Activated CD8-positive, alpha-beta memory T cell treated with anti-CD3 and anti-CD28 coated beads, Interleukin-2, amount 50 U/mL, for 4 hours (primary cell): ENCODE measurements at regions not wholly inside any gene's neighbourhood (a gene's known extent, or its start where the extent isn't known, plus 50 kb on each side); places are given as distances from the start of the nearest gene placed in this dataset.

ENCODE experiments used
- DNase-seq: peaks from one replicate; pipeline ENCODE4 v3.0.0-alpha.2; 2020

DNA sequence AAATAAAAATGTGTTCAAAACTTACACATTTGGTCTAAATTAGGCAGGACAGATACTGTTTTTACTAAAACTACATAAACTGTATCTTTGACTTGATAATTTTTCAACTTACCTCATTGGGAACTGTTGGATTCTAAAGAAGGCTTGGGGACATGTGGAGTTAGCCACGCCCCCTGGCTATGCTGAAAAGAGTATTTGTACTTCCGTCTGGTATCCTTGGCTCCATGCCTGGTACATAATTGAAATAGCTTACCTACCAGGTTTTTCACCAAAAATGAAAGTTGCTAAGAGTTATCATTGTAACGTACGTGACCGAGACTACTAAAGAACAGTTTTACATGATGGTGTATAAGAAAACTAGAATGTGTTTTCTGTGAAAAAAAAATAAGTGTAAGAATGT is 604.8 kb upstream of the IGFBP3 start:
- DNase-seq: no peak

DNA sequence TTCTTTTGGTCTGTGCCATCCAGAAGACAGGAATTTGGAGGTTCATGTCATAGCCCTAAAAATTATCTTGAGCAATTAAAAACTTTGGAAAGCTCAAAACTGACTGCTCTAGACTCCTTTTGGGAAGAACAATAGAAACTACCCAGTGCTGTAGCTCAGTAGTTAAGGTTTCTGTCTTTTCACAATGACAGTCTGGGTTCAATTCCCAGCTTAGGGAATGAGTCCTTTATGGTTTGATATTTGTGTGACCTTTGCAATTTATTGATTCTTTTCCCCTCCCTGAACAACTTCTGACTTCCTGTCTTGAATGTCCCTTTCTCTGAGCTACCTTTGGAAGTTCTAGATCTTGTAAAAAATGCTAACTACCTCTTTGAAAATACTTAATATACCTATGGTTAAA is 603.3 kb upstream of the IGFBP3 start:
- DNase-seq: no peak

DNA sequence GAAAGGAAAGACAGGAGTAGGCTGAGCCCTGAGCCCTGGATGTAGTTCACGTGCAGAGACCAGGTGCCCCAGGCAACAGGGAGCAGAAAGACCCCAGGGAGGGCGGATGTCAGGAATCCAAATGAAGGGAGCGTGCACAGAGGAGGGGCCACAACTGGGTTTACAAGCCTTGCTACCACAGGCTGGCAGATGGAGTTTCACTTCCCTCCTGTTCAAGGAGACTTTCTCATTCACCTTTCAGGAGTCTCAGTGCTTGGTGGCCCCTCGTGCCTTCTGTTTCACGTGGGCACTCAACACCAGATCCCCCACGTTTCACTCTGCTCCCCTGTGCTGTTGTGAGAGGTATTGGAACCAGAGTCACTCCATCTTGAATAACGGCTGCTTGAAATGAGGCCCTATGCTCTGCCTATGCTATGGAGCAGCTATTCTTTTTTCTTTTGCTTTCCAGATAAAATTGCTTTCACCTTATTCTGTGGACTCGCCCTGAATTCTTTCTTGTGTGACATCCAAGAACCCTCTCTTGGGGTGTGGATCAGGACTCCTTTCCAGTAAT is 601.4 kb upstream of the IGFBP3 start:
- no peak for DNase-seq

DNA sequence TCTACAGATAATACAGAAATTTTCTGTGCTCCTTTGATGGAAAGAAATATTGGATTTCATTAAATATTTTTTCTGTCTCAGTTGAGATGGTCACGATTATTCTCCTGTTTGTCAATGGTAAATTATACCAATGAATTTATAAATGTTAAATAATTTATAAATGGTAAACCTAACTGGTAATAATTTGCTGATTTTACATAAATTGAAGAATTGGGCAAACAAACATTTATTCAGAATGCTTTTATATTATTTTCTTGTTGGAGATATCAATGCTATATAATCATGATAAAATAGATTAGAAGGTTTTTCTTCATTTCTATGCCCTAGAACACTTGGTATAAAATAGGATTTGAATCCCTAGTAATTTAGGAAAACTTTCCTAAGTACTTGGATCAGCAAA is 597.6 kb upstream of the IGFBP3 start:
- no peak for DNase-seq

DNA sequence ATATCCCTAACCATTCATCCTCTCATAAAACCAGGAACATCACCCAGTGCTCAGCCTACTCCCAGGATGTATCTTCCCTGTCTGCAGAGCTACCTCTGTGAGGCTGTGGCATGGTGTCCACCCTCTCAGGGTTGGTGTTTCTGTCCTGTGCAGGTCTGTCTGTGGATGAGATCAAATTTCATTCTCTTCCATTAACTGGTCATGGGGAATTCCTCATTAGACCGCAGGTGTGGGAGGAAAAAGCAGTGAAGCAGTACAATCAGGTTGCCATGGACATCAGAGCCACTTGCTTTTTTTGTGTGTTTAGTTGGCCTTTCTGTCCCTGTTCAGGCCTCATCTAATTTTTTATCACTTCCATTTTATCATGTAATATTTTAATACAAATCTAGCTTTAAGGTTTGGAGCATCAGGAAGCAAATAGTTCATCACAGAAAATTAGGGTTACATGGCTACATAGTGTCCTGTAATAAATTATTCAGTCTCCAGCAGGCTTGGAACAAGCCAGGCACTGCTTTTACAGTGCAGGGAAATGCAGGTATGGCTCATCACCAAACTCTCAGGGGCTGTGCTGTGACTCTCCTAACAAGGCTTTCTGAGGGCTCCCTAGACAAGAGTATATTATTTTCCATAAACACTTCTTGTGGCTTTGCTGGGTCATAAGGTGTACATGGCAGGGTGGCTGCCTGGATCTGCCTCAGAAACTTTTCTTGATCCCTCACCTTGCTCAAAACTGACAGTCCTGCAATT is 594.9 kb upstream of the IGFBP3 start:
- no peak for DNase-seq

DNA sequence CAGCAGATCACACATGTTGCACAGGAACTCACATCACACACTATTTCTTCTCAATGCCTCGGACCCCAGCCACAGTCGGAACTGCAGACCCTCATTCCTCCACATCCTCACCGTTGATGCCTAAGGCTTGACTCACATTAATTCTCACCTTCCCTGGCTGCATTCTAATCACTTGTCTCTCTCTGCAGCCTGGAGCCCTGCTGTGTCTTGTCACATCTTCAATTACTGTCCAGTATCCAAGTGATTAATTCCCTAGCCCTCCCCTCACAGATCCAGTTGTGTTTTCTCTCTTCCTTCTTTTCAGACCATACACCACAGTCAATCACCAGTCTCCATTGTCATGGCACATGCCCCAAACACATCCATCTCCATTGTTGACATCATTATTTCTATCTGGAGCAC is 592.4 kb upstream of the IGFBP3 start:
- no peak for DNase-seq

DNA sequence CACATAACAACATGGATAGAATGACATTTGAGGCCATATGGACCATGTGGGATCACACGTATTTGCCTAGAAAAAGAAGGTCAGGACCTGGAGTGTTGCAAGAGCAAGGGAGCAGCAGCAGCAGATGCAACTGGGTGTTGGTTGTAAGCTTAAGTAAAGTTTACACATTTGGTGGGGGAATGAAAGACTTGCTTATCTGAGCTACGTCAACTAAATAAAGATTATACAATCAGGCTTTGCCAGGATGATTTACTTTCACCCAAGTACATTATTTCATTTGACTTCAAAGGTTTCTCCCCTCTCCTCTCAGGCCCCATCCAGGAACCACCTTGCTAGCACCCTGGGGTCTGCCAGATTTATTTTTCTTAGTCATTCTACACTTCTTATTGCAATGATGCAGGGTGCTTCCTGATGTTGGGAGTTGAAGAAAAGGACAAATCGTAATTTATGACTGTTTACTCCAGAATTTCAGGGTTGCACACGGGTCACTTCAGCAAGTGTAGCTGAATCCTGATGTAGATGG is 591.9 kb upstream of the IGFBP3 start:
- no peak for DNase-seq

DNA sequence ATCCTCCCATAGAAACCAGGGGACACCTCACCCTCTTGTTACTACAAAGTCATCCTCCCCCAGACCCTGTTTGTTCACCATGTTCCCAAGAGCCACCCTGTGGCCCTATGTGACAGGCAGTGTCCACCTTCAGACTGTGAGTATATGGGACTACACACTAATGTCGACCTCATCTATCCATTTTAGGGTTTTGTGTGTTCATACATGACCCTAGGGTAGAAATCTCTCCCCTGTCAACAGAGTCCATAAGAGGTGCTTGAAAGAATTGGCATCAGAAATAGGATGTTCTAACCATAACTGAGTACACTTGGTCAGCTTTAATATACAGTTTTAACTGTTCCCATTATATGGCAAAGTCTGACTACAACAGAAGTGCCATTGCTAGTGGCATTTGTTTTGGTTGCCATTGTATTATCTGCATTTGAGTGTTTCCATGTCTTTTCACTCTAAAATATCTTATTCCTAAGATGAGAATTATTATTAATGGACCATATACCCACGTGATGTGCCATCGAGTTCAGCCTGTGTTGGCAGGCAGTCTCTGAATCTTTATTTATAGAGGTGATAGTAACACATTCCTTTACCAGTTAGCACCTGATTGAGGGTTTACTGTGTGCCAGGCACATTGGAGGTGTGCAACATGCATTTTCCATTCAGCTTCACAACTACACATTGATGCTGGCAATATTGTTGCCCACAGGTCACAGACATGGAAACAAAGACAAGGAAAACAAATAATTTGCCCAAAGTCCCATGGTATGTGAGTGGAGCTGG is 590.6 kb upstream of the IGFBP3 start:
- DNase-seq: no peak

DNA sequence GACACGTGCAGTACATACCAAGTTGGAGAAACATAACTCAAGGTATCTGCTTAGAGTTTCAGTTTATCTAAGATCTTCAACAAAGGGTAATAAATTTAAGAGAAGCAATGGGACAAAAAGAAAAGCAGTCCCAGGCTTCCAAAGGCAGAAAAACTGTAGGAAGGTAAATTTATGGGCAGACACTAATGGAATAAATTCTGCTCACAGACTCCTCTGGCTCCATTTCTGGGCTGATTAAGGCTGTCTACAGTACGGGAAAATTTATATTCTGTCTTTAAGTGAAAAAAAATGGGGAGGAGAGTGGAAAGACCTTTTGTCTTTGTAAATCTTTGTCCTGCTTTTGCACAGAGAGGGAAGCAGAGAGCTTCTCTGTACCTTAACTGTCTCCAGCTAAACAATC is 587.5 kb upstream of the IGFBP3 start:
- DNase-seq: no peak

DNA sequence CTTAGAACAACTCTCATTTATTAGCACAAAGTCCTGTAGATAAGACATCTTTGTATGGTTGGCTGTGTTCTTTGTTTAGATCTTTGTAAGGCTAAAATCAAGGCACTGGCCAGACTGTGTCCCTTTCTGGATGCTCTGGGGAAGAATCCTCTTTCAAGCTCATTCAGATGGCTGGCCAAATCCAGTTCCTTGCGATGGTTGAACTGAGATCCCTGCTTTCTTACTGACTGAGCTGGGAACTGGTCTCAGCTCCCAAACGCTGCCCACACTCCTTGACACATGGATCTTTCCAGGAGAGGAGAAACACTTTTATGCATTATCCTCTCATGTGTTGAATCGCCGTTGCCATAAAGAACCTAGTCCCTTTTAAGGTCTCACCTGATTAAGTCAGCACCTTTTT is 586.5 kb upstream of the IGFBP3 start:
- no peak for DNase-seq

DNA sequence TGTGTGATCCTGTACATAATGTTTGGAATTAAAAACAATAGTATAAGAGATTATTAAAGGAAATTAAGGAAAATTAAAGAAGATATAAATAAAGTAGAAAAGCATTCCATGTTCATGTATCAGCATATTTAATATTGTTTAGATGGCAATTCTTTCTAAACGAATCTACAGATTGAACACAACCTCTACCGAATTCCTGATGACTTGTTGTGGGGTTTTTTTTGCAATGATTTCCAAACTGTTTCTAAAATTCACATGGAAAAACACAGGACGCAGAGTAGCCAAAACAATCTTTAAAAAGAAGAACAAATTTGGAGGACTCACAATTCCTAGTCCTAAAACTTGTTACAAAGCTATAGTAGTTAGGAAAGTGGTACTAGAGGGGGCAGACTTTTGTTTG is 573.4 kb upstream of the IGFBP3 start:
- DNase-seq: no peak

DNA sequence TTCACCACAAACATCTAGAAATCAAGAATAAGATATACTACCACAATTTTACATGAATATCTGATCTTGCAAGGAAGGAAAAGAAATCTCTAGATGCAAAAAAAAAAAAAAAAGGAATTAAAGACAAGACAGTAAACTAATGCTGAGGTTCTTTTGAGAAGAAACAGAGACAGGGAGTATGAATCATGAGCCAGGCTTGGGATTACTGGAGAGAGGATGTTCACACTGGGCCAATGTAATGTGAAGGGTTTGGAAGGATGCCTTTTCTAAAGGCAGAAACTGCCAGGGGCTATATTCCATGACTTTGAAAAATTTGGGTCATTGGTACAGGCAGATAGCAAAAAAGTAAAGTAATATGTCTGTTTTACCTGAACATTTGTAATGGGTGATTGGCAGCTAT is 573.0 kb upstream of the IGFBP3 start:
- DNase-seq: no peak

DNA sequence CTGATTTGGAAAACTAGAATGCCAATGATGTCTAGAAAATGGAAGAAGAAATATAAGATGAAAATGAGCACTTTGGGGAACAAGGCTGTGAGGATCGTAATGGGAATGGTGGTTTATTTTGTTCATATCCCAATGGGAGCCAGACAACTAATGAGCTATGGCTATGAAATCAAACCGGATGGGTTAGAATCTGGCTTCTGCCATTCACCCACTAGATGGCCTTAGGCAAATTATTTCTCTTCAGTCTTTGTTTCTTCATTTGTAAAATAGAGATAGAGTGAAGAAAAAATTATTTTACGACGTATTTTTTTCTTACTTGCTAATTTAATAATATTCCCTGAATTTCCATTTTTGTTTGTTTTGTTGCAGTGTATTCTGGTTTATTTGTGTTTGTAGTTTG is 572.1 kb upstream of the IGFBP3 start:
- no peak for DNase-seq

DNA sequence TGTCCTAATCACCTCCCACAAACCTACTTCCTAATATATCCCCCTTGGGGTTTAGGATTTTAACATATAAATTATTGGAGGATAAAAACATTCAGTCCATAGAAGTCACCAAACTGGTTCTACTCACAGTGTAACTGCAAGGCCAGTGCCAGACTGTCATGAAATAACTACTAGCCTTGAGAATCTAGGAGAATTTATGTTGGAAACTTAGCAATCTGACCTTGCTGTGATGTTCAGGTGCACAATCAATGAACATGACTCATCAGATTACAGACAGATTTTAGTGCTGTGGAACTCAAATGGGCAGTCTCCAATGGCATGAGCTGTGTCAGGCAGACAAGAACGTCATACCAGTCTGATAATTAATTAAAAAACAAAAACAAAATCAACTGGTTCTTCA is 571.4 kb upstream of the IGFBP3 start:
- DNase-seq: no peak

DNA sequence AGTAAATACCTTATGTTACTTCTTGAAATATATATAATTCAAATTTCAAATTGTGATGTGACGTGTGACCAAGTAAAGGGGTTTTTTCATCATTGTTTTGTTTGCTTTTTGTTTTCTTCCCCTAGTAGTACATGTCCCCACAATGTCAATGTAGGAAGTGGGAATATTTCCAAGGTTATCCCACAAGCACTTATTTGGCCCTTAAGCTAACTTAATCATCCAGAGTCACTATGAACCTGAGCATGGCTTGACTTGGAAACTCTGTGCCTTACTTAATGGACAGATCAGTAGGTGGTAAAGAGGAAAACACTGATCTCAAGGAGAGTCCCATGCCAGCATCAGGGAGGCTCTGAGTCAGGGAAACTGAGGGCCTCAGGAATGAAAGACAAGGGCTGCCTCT is 569.3 kb upstream of the IGFBP3 start:
- DNase-seq: no peak

DNA sequence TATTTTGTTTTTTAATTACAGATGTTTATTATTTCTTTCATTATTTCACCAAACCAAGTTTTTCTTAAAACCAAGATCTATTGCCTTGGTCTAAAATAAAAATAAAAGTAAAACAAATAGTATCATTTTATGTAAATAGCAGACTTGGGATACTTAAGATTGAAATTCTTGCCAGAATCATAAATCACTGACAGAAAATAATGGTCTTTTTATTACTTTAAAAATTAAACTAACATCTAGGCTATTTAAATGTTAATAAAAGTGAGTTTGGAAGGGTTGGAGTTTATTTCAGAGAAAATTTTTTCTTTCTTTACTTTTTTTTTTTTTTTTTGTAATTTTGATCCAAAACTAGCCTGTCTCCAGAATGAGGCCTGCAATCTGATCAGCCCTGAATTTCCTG is 568.0 kb upstream of the IGFBP3 start:
- DNase-seq: no peak

DNA sequence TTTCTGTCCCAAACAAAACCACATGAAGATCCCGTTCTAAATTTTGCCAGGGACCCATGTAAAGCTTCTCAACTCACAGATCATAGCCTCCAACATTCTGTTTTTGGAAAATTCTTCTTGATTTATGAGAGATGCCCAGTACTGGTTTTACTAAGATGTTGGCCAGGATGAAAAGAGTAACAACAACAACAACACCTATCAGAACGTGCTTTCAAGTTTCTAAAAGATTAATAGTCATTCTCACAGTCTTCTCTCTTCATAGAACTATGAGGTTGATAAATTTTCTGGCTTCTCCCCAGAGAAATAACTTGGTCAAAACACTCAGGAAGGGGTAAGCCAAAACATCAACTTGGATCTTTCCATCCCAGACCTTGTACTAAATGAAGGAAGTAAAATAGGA is 567.5 kb upstream of the IGFBP3 start:
- DNase-seq: no peak

DNA sequence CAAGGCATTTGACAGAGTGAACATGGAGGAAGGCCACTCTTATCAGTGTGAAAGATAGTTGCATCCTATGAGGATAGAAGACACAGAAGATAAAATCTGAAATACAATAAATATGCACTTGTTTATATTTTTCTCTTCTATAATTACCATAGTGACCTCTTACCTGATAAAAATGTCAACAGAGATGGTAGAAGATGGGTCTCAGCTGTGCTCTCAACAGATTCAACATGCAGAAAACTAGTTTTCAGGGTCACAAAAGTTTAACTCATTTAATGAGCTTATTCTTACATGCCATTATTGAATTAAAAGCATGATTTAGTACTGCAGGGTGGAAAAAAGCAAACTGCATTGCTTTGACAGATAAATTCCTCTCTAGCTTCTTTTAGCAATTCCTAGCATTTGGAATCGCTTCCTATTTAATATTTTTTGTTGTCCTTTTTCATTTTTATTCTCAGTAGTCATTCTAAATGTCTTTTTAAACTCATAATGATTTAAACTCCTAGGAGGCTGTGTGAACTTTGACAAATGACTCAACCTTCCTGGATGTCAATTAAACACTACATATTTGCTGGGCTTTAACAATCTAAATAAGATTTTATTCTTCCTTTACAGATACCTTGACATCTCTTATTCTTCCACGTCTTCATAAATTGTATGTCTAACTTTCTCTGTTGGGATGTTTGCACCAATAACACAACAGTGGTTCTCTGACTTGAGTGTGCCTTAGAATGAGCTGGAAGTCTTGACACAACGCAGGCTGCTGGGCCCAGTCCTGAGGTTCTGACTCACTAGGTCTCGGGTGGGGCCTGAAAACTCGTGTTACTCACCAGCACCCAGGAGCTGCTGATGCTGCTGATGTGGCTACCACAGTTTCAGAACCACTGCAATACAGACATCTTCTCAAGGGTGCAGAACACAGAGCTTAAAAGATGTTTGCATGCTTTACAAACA is 565.5 kb upstream of the IGFBP3 start:
- no peak for DNase-seq

DNA sequence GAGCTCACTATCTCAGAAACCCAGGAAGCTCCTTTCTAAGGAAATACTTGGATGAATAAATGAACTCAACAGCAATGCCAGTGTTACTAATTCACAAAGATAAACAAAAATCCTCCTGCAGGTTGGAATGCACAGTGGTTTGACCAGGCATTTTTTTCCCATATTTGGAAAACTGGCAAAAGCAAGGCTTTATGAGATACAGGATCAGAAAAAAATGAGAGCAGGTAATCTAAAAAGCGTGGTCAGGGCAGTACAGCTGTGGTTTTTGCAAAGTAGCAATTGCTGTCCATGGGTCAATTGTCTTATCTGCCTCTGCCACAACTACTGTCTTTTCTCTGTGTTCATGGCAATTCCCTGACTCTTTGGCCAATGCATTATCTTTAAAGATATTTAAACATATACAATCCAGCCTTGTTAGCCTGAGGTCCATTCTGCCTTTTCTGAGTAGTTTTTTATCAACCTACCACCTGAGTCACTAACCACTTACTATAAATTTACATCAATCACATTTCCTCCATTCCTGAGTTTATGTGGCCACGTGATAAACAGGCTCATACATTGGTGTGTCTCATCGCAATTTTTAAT is 564.5 kb upstream of the IGFBP3 start:
- DNase-seq: no peak

DNA sequence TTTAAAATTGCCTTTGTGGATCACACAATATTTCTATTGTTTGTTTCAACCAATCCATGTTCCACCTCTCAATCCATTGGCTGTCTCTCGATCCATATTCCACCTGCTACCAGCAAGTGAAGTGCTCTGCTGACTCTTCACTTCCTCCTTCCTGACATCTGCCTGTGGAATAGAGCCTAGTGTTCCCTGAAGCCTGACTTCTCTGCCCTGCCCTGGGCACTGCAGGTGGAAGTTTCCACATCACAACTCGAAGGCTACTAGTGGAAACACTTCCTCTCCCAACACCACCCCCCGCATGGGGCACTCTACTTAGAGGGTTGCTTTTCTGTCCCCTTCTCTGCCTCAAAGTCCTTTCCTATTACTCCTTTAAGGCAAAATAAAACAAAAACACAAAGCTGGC is 563.8 kb upstream of the IGFBP3 start:
- DNase-seq: no peak

DNA sequence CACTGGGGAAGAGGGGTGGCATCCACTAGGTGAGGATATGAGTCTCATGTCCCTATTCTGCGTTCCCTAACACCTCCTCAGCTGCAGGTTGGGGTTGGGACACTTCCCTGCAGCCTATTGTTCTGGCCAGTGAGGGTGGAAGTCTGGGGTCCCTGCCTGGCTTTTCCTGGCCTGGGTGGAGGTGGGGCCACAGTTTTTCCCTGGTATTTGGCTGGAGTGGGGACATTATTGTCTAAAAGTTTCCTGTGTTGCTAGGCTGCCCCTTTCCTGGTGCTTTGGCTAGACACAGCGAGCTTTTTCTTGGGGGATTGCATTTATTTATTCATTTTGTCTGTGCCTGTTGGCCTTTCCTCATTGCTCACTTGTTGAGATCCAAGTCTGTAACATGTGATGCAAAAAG is 559.5 kb upstream of the IGFBP3 start:
- no peak for DNase-seq

DNA sequence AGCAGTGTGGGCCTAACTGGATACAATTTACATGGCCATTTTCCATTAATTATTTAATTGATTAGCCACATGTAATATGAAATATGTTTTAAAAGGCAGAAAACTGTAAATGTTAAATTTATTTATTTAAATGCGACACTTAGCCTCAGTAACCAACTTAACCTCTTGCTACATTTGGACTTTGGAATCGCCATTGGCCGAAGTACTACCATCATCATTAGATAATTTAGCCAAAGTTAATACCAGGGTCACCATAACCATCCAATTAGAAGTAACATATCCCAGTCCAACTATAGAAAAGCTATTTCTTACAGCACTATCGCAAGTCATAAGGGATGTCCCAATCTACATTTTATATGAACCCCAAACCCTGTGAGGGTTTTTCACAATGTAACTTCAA is 558.6 kb upstream of the IGFBP3 start:
- DNase-seq: no peak

DNA sequence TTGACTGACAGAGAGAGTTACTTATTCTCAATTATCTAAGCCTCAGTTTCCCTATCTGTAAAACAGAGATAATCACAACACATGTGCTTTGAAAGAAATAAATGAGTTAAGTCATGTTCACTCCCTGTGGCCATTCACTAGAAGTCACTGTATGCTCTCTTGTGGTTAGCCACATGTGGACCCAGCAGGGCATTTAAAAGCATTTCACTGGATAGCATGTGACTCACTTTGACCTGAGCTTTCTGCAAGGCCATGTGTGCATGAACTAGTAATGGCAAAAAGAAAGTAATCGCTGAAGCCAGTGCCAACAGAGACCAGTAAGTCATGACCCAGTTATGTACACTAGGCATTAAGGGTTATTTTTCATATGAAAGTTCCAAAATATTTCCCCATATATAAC is 557.0 kb upstream of the IGFBP3 start:
- DNase-seq: no peak
